OCI-LY1 (cell line): ENCODE measurements at regions not wholly inside any gene's neighbourhood (a gene's known extent, or its start where the extent isn't known, plus 50 kb on each side); places are given as distances from the start of the nearest gene placed in this dataset.

Experiments
- H2AFZ ChIP-seq: fragments of 200-600 bp; sonication (generic), shearing (Covaris generic); 2 replicates; pipeline ENCODE4 v1.6.0; 2014; ENCODE audit warnings: antibody characterized with exemption, mild to moderate bottlenecking, low read length
- H3F3A ChIP-seq: fragments of 200-600 bp; sonication (generic), shearing (Covaris generic); 2 replicates; pipeline ENCODE4 v1.6.0; 2014; ENCODE audit warnings: mild to moderate bottlenecking, antibody characterized with exemption, low read length, moderate library complexity; ENCODE audit not compliant: insufficient read depth
- H3K27ac ChIP-seq: fragments of 200-600 bp; sonication (generic); 2 replicates; pipeline ENCODE4 v1.5.1; 2014; ENCODE audit warnings: low read length, mixed run types, mild to moderate bottlenecking, low read depth; ENCODE audit not compliant: poor library complexity, severe bottlenecking
- H3K27me3 ChIP-seq: fragments of 200-600 bp; sonication (generic); 2 replicates; pipeline ENCODE4 v1.6.0; 2014; ENCODE audit warnings: antibody characterized with exemption, mild to moderate bottlenecking, low read length, moderate library complexity; ENCODE audit not compliant: insufficient read depth
- H3K36me3 ChIP-seq: fragments of 200-600 bp; sonication (generic); 2 replicates; pipeline ENCODE4 v1.6.1; 2014; ENCODE audit warnings: mild to moderate bottlenecking, antibody characterized with exemption, low read length, moderate library complexity, mixed read lengths; ENCODE audit not compliant: insufficient read depth
- H3K4me1 ChIP-seq: fragments of 200-600 bp; sonication (generic); 2 replicates; pipeline ENCODE4 v1.5.1; 2014; ENCODE audit warnings: mild to moderate bottlenecking, low read length, moderate library complexity; ENCODE audit not compliant: insufficient read depth, severe bottlenecking
- H3K4me2 ChIP-seq: fragments of 200-600 bp; sonication (generic), shearing (Covaris generic); 2 replicates; pipeline ENCODE4 v1.6.1; 2014; ENCODE audit warnings: low read length
- H3K4me3 ChIP-seq: fragments of 200-600 bp; sonication (generic); 2 replicates; pipeline ENCODE4 v1.5.1; 2014; ENCODE audit warnings: low read length, low read depth, mild to moderate bottlenecking, mixed read lengths; ENCODE audit not compliant: poor library complexity, severe bottlenecking
- H3K79me2 ChIP-seq: fragments of 200-600 bp; shearing (Covaris generic); 2 replicates; pipeline ENCODE4 v1.6.1; 2016; ENCODE audit warnings: mixed run types, low read length, mixed read lengths; ENCODE audit not compliant: insufficient read depth
- H3K9ac ChIP-seq: fragments of 200-600 bp; sonication (generic), shearing (Covaris generic); 2 replicates; pipeline ENCODE4 v1.6.1; 2014; ENCODE audit warnings: mild to moderate bottlenecking, low read length, mixed read lengths
- H3K9me2 ChIP-seq: fragments of 200-600 bp; sonication (generic), shearing (Covaris generic); 2 replicates; pipeline ENCODE4 v1.6.1; 2014; ENCODE audit warnings: low read depth, mild to moderate bottlenecking, low read length, mixed read lengths
- H3K9me3 ChIP-seq: fragments of 200-600 bp; shearing (Covaris generic); 2 replicates; pipeline ENCODE4 v1.6.1; 2014; ENCODE audit warnings: low read length, mixed read lengths
- H4K20me1 ChIP-seq: fragments of 200-600 bp; sonication (generic), shearing (Covaris generic); 2 replicates; pipeline ENCODE4 v1.6.0; 2016; ENCODE audit warnings: mild to moderate bottlenecking, low read length; ENCODE audit not compliant: insufficient read depth
- EZH2 ChIP-seq: fragments of 200-600 bp; sonication (generic), shearing (Covaris generic); IDR thresholded peaks from 2 replicates; pipeline ENCODE4 v1.8.0; 2017; ENCODE audit warnings: borderline replicate concordance, mixed run types, mild to moderate bottlenecking, antibody characterized with exemption, low read length, moderate library complexity, mixed read lengths
- TF ChIP-seq, protein P1 (sequence below): fragments of 200-600 bp; sonication (generic), shearing (Covaris generic); IDR thresholded peaks from 2 replicates; pipeline ENCODE4 v1.5.1; 2017; ENCODE audit warnings: mild to moderate bottlenecking, antibody characterized with exemption, low read length, moderate library complexity, mixed read lengths

DNA sequence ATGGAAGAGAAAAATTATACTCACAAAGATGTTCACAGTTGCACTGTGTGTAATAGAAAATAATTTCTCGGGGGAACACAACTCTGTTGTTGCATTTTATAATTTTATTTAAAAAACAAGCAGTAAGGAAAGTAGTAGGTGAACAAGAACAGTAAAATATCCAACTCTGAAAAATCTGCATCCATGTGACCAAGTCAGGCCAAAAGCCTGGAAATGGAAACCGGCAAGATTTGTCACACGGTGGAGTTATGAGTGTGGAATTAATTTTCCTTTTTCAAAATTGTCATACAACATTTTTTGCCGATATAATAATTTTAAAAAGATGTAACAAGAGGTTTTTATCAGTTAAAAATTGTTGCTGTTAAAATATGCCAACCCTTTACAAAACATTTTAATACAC lies 1421.5 kb downstream of the BRD1 start:
- no peak overlapping the region for H3K4me2 ChIP-seq
- H4K20me1 ChIP-seq, result no peaks in the 10 kb centered on the region
- H3K4me3 ChIP-seq, result no peak overlapping the region
- H3K27me3 ChIP-seq, result no peaks in the 10 kb centered on the region
- H3K9me2 ChIP-seq, result no peaks in the 10 kb centered on the region
- no peaks in the 10 kb centered on the region for H3K9me3 ChIP-seq
- H3F3A ChIP-seq, result no peaks in the 10 kb centered on the region
- H3K27ac ChIP-seq, result no peak overlapping the region
- no peak overlapping the region for H2AFZ ChIP-seq
- no peak for TF ChIP-seq EZH2
- TF ChIP-seq, protein P1, sequence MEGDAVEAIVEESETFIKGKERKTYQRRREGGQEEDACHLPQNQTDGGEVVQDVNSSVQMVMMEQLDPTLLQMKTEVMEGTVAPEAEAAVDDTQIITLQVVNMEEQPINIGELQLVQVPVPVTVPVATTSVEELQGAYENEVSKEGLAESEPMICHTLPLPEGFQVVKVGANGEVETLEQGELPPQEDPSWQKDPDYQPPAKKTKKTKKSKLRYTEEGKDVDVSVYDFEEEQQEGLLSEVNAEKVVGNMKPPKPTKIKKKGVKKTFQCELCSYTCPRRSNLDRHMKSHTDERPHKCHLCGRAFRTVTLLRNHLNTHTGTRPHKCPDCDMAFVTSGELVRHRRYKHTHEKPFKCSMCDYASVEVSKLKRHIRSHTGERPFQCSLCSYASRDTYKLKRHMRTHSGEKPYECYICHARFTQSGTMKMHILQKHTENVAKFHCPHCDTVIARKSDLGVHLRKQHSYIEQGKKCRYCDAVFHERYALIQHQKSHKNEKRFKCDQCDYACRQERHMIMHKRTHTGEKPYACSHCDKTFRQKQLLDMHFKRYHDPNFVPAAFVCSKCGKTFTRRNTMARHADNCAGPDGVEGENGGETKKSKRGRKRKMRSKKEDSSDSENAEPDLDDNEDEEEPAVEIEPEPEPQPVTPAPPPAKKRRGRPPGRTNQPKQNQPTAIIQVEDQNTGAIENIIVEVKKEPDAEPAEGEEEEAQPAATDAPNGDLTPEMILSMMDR, result no peak
- no peak overlapping the region for H3K9ac ChIP-seq
- H3K36me3 ChIP-seq, result no peaks in the 10 kb centered on the region
- no peaks in the 10 kb centered on the region for H3K79me2 ChIP-seq
- no peaks in the 10 kb centered on the region for H3K4me1 ChIP-seq

DNA sequence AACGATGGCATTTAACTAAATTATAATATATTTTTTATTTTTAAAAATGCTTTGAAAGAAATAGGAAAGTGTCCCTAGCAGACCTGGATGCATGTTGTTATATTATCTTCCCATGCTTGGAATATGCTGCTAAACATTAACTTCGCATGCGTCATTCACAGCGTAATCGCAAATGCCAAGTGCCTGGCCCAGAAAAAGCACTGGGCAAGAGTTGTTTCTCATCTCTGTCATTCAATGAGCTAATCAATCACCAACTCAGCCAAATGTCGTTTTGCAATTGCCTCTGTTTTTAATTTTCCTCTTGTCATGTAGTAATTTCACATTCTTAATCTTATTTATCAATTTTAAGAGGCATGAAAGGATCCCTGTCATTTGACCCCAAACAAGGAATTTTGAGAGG lies 1421.9 kb downstream of the BRD1 start:
- Histone ChIP-seq H3K9ac (no peak overlapping the region), H3K27me3 (no peaks in the 10 kb centered on the region), H3K27ac (no peak overlapping the region), H3K36me3 (no peaks in the 10 kb centered on the region), H3K9me3 (no peaks in the 10 kb centered on the region), H4K20me1 (no peaks in the 10 kb centered on the region), H3F3A (no peaks in the 10 kb centered on the region), H2AFZ (no peak overlapping the region), H3K4me1 (no peaks in the 10 kb centered on the region), H3K4me3 (no peak overlapping the region), H3K4me2 (no peak overlapping the region), H3K79me2 (no peaks in the 10 kb centered on the region), H3K9me2 (no peaks in the 10 kb centered on the region)
- TF ChIP-seq, protein P1, result no peak
- no peak for TF ChIP-seq EZH2

DNA sequence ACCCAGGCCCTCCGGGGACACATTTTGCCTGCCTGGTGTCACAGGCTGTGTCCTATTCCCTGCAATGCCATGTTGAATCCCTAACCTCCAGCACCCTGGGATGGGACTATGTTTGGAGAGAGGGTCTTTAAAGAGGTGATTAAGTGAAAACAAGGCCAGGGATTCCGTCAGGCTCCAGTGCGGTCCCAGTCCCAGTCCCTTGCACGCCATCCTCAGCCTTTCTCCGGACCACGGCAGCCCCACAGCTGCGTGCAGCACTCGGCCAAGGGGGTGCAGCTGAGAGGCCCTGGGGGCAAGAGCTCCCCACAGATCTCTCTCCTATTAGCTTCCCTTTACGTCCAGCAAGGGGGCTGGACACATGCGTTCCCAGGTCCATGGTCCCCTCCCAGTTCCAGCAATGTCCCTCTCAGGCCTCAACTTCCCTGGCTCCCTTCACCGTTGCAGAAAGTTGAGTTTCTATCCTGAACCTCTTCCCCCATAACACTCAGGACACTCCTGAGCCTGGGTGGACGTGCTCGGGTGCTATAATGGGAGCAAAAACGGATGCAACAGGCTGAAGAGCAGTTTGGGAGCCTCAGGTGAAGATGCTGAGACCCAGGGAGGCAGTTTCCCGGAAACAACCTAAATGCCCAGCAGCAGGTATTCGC lies 1422.7 kb downstream of the BRD1 start:
- Histone ChIP-seq H3K4me3 (no peak overlapping the region), H3K9me3 (no peaks in the 10 kb centered on the region), H4K20me1 (no peaks in the 10 kb centered on the region), H3K4me1 (no peaks in the 10 kb centered on the region), H3K9me2 (no peaks in the 10 kb centered on the region), H3K27ac (no peak overlapping the region), H3K79me2 (no peaks in the 10 kb centered on the region), H3K4me2 (no peak overlapping the region), H3K36me3 (no peaks in the 10 kb centered on the region), H2AFZ (no peak overlapping the region), H3K9ac (no peak overlapping the region), H3K27me3 (no peaks in the 10 kb centered on the region), H3F3A (no peaks in the 10 kb centered on the region)
- TF ChIP-seq, protein P1, result no peak
- TF ChIP-seq EZH2, result no peak
